Right kidney (tissue), 1 donor: ENCODE measurements at regions not wholly inside any gene's neighbourhood (a gene's known extent, or its start where the extent isn't known, plus 50 kb on each side); places are given as distances from the start of the nearest gene placed in this dataset.
"Not testable (repeated sequence)": the region's sequence is repeated elsewhere in the genome, so short reads cannot be mapped to it uniquely, and the experiment has no call there.

Experiments used
- DNase-seq: peaks from one replicate; pipeline ENCODE4 v3.0.0-alpha.2; 2016

DNA sequence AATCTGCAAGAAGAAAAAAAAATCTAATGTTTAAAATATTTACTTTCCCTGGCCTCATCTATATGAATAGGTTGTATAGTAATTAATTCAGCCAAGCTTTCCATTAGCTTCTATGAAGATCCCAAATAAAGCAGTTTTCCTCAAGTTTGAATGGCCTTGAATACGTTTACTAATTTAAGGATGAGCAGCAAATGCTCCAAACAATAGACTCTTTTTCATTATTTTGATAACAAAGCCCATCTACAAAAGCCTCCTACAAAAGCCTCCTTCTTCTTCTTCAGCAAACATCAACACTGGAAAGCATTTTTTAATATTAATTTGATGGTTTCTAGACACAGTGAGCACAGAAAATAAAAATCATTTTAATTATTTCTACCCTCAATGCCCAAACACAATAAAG lies 1130.3 kb upstream of the CNTN5 start:
- DNase-seq = no peak

DNA sequence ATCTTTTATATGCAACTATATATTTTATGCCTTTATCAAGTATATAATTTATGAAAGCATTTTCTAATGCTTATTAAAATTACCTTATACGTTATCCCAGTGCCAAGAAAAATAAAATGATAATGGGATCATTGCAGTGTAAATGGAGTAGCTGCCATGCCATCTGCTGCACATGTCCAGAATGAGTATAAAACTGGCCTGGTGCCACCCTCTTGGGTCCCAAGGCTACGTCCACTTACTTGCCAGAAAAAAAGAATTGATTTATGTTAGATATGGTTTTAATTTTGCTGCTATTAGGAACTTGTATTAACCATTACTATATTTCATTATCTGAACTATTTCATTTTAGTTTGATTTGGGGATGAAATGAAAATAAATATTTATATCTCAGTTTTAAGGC lies 1127.1 kb upstream of the CNTN5 start:
- DNase-seq = no peak

DNA sequence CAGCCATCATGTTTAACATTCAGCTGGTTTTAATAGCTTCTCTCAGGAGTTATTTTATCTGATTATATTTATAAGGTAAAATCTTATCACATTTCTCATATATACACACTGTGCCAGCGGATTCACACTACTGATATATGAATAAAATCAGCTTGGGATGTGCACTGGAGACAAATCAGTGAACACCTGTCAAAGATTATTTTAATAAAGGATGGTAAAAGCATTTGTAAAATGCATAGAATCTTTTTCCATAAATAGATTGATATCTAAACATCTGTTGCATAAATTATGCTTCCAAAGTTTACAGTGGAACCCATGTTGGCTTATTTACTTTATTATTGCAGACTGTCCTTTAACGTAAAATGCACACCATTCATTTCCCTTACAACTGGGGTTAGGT lies 1125.8 kb upstream of the CNTN5 start:
- no peak for DNase-seq

DNA sequence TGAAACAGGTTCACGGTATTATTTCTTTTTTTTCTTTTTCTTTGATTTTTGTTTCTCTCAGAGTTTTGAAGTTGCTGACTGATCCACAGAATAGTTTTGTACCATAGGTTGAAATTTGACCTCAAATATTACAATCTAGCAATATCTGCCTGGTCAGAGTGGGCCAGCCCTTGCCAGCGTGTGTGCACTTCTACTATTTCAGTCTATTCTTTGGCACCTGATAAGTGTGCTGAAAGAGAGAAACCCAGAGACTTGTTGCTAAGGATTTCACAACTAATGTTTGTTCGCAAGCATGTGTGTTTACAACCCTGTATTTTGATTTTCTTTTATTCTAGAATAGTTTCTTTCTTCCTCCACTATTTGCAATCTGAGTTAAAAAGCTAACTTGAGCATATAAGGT lies 1125.2 kb upstream of the CNTN5 start:
- no peak for DNase-seq

DNA sequence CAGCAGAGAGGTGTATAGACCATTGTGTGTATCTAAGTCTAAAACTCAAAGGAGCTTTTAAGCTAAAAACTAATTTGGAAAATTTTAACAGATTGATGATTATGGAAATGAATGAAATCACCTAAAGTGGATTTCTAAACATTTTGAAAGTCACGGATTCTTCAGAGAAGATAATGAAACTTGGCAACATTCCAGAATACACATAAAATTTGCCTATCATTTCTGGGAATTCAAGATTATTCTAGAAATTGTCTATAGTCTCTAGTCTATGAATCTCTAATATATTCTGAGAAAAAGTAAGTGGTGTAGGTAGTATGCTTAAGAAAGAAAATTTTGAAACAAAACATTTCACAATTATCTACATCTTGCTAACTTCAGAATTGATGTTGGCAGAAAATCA lies 1117.9 kb upstream of the CNTN5 start:
- no peak for DNase-seq

DNA sequence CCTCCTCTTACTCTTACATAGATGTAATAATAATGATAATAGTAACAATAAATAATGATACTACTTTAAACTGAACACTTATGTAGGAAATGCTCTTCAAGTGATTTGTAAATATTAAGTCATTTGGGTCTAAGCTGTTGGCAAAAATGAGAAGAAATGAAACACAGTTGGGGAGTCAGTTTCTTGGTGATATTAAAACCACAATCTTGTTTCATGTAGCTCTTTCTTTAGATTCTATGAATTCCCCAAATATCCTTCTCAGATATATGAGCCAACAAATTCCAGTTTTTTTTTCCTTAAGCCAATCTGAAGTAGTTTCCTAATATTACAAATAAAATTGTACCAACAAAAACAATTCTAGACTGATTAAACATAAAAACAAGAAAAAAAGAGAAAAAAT lies 1115.6 kb upstream of the CNTN5 start:
- DNase-seq = no peak

DNA sequence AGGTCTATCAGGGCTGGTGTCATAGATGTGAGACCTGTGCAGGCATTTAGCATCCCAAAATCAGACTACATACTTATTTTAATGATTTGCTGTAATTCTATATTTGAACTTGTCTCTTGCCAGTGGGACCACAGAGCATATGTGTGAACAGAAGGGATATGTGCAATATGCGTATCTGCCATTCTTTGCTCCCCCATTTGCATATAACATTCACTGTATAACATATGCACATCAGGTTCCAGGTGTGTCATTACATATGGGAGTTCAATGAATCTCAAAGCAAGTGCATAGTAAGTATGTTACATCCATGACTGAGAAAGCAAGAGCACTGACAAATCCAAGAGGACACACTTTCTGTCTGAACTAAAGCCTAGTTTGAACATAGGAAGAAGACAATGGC lies 1115.1 kb upstream of the CNTN5 start:
- DNase-seq = no peak

DNA sequence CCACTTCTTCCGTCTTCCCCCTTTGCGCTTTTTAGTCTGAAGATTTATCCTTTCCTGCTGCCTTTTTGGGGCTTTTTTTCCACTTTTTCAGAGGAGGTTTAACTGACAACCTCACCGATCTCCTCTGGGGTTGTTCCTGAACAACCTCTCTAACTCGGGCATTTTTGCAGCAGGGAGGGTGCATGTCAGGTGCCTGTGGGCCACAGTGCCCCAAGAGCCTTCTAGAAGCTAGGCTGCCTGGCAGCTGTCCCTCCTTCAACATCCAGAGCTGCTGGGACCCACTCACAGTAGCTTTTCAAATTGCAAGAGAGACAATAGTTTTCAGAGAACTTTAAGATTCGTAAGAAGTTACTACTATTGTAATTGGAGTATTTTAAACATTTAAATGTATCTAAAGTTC lies 1112.4 kb upstream of the CNTN5 start:
- no peak for DNase-seq

DNA sequence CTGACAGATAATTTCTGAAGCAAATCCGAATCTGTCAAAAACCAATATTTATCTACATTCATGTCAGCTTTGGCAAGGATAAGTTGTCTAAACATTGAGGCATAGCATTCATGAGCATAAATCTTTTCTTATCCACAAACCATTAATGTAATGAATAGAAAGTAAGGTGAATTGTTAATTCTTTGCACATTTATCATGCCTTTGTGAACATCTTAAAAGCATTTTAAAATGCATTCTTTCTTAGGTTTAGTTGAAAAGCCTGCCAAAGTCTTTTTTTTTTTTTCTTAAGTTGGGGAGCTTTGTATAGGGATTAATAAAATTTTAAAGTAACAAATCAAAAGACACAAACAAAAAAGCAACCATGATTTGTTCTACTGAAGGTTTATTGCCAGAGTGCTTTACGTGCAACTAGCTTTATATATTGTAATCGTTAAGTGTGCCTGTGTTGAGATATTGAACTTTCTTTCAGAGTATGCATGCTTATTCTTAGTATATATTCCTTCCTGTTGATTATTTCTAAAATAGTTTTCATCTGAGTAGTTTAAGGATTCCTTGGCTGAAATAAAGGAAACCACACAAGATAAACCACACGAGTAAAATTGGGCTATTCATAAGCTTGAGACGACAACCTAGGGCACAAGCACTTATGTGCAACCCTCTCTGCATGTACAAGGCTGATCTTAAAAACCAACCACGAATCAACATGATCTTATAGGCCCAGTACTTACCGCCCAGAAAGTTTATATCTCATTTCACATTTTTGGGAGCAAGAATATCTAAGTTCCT lies 1110.9 kb upstream of the CNTN5 start:
- no peak for DNase-seq

DNA sequence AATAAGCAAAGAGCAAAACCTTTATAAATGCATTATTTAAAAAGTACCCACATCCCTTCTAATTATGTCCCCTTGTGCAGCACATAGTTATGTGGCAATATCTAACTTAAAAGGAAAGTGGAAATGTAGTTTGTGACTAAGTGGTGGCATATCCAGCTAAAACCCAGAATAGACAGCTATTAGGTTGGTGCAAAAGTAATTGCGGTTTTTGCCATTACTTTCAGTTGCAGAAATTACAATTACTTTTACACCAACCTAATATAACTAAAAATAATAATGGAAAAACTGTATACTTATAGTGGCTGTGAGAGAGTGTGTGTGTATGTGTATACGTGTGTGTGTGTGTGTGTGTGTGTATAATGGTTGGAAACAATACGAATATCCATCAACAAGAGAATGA lies 1108.1 kb upstream of the CNTN5 start:
- DNase-seq = no peak

DNA sequence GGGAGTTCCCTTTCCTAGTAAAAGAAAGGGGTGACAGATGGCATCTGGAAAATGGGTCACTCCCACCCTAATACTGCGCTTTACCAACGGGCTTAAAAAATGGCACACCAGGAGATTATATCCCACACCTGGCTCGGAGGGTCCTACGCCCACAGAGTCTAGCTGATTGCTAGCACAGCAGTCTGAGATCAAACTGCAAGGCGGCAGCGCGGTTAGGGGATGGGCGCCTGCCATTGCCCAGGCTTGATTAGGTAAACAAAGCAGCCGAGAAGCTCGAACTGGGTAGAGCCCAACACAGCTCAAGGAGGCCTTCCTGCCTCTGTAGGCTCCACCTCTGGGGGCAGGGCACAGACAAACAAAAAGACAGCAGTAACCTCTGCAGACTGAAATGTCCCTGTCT lies 1097.8 kb upstream of the CNTN5 start:
- DNase-seq = not testable (repeated sequence)

DNA sequence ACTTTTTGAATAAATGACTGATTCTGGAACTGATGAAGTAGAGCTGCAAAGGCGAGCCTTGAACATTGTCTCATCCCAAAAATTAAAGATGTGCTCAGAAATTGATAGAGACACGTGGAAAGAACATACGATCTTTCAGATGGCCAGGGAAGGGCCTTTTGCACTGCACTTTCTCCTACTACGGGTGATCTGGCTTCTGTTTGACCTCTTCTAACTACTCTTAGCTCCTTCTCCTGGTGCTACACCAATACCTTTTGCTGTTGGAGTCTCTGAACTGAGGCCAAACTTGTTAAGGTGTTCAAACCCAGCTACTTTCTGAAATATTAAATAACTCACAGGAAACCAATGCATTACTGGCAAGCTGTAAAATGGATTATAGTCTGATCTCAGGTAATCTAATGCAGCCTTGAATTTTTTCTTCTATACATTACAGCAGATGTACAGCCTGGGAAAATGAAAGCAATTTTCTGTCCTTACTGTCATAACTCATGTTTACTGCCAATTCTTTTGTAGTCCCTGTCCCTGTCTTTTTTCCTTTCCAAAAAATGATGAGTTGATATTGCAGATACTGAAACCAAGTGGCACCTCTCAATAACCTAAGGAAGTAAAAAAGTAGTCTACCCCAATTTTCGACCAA lies 1086.1 kb upstream of the CNTN5 start:
- no peak for DNase-seq

DNA sequence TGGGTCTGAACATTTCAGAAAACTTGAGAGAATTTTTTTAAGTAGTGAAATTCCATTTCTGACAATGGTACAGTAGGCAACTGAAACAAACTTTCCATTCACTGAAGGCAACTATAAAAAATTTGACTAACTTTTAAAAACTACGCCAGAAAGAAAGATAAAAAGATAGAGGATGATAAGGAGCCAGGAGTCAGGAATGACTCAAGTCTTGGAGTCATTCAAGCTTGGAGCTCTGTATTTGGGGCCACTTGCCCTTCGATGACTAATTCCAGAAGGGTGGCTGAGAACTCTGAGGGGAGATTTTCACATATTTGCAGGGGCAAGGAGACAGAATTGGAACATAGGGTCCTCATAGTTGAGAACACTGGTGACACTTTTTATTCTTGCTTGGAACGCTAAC lies 1083.2 kb upstream of the CNTN5 start:
- DNase-seq = no peak

DNA sequence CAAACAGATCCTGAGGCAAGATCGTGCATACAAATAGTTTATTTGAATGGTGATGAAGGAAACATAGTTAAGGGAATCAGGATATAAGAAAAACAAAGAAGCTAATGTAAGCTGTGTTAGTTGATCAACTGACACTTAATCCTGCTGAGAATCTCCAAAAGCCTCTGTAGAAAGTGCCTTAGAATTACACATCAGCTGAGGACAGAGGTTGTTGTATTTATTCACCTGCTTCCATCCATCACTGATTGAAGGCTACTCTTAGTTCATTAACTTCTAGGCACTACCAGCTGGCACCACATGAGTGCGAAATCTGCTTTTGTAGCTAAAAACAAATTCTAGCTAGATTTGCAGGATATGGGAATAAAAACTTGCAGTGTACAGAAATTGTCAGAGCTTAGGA lies 1082.0 kb upstream of the CNTN5 start:
- DNase-seq = no peak

DNA sequence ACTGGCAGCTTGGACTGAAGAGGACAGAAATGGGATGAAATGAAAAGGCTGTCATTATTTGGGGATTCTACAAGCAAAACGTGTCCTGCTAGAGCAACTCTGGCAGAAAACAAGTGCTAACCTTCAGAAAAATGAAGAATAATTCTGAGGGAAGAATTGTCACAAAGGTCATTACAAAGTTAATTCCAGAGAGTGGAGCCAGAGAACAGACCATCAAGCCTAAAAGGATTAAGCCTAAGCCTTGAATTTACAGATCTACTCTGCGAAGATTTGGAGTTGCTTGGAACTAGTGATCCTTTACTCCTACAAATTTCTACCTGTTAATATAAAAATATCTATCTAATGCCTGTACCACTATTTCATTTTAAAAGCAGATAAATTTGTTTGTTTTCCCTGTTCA lies 1077.3 kb upstream of the CNTN5 start:
- DNase-seq = no peak

DNA sequence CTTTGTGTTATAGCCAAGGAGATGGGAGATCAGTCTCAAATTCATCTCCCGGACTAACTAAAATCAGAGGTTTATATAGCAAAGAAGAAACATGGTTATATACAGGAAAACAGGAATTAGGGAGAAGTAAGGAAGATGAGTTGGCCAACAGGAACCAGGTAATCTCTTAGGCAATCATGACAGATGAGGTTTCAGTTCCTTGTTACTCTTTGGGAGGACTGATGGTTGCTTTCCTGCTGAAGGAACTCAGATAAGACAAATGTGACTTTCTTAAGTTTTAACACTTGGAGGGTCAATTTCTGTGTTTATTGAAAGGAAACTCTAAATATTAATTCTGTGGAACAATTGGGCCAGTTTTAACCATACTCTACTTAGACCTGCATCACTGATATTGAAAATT lies 1072.0 kb upstream of the CNTN5 start:
- no peak for DNase-seq

DNA sequence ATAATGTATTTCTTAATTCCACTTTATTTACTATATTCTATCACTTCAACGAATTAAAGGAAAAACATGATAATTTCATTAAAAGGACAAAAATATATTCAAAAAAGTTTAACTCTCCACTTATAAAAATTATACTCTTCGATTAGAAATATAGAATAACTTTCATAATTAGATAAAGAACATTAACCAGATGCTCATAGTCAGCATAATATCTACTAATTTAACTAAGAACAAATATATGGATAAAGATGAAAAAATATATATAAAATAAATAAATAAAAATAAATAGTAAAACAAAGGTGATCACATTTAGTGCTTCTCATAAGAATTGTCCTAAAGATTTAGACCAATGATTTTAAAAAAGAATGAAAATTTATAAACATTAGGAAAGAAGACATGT lies 1065.2 kb upstream of the CNTN5 start:
- DNase-seq = no peak

DNA sequence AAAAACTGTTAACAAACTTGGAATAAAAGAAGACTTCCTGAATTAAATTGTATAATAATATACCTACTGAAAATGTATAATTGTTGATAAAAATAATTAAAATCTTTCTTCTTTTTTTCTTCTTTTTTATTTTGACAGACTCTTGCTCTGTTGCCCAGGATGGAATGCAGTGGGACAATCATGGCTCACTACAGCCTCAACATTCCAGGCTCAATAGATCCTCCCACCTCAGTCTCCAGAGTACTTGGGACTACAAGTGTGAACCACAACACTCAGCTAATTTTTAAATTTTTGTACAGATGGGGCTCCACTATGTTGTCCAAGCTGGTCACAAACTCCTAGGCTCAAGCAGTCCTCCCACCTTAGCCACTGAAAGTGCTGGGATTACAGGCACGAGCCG lies 1063.8 kb upstream of the CNTN5 start:
- DNase-seq = no peak

DNA sequence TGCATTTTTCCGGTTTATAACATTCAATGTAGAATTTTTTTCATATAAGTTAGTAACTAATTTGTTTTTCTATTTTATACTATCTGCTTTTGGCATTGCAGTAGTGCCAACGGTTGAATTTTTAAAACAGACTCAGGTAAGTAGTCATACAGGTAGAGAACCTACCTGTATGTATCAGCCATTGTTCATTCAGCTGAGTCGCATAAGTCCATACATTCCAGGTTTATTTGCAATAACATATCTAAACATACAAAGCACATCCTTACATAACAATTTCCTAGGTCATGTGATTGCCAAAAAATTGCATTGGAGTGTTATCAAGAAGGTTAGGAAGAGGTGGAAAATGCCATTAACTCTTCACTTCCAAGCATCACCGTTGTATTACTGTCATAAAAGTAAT lies 1059.3 kb upstream of the CNTN5 start:
- no peak for DNase-seq

DNA sequence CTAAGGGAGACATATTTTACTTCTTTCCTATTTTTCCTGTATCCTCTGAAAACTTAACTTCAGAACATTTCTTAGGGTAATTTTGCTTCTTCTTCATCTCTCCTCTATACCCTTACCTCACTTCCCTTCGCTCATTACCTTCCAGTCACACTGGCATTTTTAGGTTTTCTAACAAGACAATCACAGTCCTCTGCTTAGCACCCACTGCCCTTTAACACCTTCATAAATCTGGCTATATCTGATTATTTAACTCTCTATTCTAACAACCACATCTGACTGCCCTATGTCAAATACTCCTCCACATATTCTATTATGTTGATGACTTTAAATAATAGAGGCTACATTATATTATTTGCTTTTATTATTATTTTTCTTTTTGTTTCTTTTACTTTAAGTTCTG lies 1058.0 kb upstream of the CNTN5 start:
- no peak for DNase-seq

DNA sequence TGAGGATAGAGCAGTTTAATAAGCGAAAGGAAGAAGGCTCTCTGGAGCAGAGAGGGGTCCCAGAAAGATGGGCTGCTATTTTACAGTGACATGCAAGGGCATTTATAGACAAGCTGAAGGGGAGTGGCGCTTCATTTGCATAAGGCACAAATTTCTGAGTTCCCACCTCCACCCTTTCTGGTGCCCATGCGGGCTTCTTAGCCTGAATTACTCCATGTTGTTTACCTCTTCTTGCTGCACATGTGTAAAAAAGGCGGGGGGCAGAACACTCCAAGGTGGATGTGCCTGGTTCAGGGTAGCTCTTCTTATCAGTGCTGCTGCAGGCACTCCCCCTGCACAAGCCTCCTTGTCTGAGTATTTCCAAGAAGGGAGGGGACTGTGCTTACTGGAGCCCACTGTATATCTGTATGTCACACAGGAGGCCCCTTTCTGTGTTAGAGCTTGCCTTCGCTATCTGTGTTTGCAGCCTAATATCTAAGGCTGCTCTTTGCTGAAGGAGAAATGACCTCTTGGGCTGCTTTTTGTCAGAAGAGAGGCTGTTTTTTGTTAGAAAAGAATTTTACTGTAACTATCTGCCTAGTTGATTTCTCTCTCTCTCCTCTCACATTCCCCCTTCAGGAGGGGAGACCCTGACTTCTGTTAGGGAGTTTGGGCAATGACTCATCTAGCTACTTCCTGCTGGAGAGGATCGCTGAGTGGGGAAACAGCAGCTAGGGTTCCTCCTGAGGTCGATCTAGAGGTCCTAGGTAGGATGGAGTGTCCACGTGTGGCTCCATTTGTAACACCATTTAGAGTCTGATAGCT lies 1057.0 kb upstream of the CNTN5 start:
- DNase-seq = no peak

DNA sequence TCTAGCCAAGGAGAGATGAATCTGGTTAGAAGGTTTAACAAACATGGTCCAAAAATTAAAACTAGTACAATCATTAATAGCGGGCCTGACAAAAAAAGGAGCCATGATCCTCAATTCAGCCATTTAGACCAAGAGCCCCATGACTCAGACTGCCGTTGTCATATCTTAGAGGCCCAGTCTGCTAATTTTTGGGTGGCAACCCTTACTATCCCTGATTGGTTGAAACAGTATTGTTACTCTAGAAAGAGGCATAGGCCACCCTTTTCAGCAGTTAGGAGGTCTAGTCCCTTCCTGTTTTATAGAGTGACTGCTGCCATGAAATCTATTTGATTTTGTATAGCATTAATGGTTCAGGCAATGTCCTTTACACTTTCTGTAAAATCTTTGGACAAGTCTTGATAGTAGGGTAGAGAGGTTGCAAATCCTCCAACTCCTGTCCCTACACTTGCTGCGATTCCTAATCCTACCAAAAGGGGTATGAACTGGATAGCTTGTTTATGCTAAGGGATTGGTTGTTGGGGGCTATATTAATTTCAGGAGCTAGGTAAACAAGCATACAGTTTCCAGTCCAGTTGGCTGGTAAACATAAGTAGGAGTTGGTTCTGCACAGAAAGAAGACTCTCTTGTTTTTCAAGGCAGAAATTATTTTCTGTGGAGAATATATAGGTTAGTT lies 1056.3 kb upstream of the CNTN5 start:
- DNase-seq = no peak
